Upper lobe of left lung (tissue), 6 donors: ENCODE measurements at regions not wholly inside any gene's neighbourhood (a gene's known extent, or its start where the extent isn't known, plus 50 kb on each side); places are given as distances from the start of the nearest gene placed in this dataset.

Experiments used
- ATAC-seq, 2 donors: fragments of 200-7000 bp; cut with Tn5 transposase; one replicate each; pipeline ENCODE4 v1.9.1; 2022; ENCODE audit warnings: mild to moderate bottlenecking in 2 of 2, moderate library complexity in 2 of 2; ENCODE audit not compliant: low FRiP score in 2 of 2
- DNase-seq, 2 donors: peaks; one replicate each; pipeline ENCODE4 v3.0.0-alpha.2; 2019 to 2020
- H3K27ac ChIP-seq, 4 donors: fragments of 200-600 bp; sonication (generic); one replicate each; pipeline ENCODE4 v1.5.1; 2016 to 2019
- H3K27me3 ChIP-seq, 4 donors: fragments of 200-600 bp; sonication (generic); one replicate each; pipeline ENCODE4 v1.5.1; 2017 to 2019
- H3K36me3 ChIP-seq, 4 donors: fragments of 200-600 bp; sonication (generic); one replicate each; pipeline ENCODE4 v1.5.1; 2016 to 2019
- H3K4me1 ChIP-seq, 4 donors: fragments of 200-600 bp; sonication (generic); one replicate each; pipeline ENCODE4 v1.5.1; 2018 to 2019
- H3K4me3 ChIP-seq, 4 donors: fragments of 200-600 bp; sonication (generic); one replicate each; pipeline ENCODE4 v1.5.1; 2017 to 2019; ENCODE audit warnings: mild to moderate bottlenecking in 2 of 4, moderate library complexity in 1 of 4
- H3K9me3 ChIP-seq, 4 donors: fragments of 200-600 bp; sonication (generic); one replicate each; pipeline ENCODE4 v1.5.1; 2018 to 2019
- CTCF ChIP-seq, 6 experiments: fragments of 450-650 bp in 4 of 6; fragments of 200-600 bp in 2 of 6; sonication (generic) in 2 of 6; IDR thresholded peaks; one replicate each; pipeline ENCODE4 v1.5.1; 2016 to 2019; ENCODE audit warnings: antibody characterized with exemption in 6 of 6
- EP300 ChIP-seq, 4 donors: sonication (generic); formaldehyde crosslinking; IDR thresholded peaks; one replicate each; pipeline ENCODE4 v1.5.1; 2017; ENCODE audit warnings: antibody characterized with exemption in 4 of 4, control low read depth in 2 of 4
- POLR2A ChIP-seq, 4 donors: fragments of 450-650 bp; IDR thresholded peaks; one replicate each; pipeline ENCODE4 v1.5.1; 2016 to 2017; ENCODE audit warnings: antibody characterized with exemption in 4 of 4, mild to moderate bottlenecking in 2 of 4
- POLR2AphosphoS5 ChIP-seq, 2 donors: sonication (generic); formaldehyde crosslinking; IDR thresholded peaks; one replicate each; pipeline ENCODE4 v1.5.1; 2017; ENCODE audit warnings: antibody characterized with exemption in 2 of 2
- WGBS, 2 donors: methylation state at CpG; one replicate each; pipeline ENCODE4 v1.1.5; 2017 to 2018; 5-methylcytosine and 5-hydroxymethylcytosine counted together
- donor health status: DM: no; HTN: no; CAD: no; lungs with moderate emphysema.
- donor health status: DM: no; HTN: yes; CAD: no; lungs with severe emphysema.

DNA sequence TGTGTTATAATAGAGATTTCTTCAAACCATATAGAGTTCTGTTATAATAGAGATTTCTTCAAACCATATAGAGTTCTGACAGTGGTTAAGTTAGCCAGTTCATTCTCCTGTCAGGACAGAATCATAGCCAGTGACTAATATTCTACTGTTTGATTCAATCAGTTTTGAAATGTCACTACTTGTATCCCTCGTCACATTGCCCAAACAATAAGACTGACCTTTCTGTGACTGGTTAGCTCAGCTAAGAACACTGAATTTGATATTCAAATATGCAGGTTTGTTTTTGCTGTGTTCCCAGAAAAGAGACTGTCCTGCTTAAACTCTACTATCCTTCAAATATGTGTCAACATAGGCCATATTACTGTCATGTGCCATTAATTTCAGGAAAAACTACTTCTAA, 74.4 kb downstream of the ALG10B start:
- no peaks in the 10 kb centered on the region for H3K4me1 ChIP-seq

DNA sequence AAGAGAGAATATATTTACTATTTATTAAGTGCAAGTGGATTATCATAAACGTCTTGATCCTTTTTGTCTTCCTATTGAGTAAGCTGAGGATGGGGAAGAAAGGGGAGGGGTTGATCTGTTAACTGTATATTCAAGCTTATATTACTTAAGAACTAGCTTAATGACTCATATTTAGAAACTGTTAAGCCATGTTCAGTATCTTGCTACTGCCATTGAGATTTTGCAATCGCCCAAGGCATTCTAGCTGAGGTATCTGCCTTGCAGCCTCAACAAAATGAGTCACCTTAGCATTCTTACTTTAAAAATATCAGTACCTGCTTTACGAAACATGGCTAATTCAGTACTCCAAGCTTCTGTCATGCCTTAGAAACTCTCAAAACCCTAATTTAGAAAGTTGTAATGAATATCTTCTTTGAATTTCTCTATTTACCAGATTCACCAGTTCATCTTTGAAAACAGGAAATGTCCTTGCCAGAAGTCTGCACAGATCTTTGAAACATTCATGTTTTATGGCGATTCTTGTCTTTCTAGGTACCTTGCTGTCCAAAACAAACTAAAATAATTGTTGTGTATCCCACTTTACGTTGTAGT, 76.1 kb downstream of the ALG10B start:
- 57 to 64% methylated on average over 5 of the region's 5 CpGs for WGBS, 2 donors
- Histone ChIP-seq H3K4me1 (no peaks in the 10 kb centered on the region), H3K4me3 (no peak overlapping the region), H3K9me3 (no peaks in the 10 kb centered on the region), H3K27ac (no peak overlapping the region), H3K27me3 (no peaks in the 10 kb centered on the region), H3K36me3 (no peaks in the 10 kb centered on the region)
- ATAC-seq (peak in 1 of 2 donors; percentile 36), DNase-seq (peak in 1 of 2 donors; percentile 56)
- no peak for TF ChIP-seq POLR2A (IDR thresholded peaks at IDR 0.05)
- TF ChIP-seq POLR2AphosphoS5 (IDR thresholded peaks at IDR 0.05), result no peak
- no peak for TF ChIP-seq CTCF (IDR thresholded peaks at IDR 0.05)
- TF ChIP-seq EP300 (IDR thresholded peaks at IDR 0.05), result peak in 1 of 4 donors; percentile 46

More for the DNA sequence above, 74.4 kb downstream of the ALG10B start:
- Histone ChIP-seq H3K27ac (no peak overlapping the region), H3K9me3 (no peaks in the 10 kb centered on the region), H3K27me3 (no peaks in the 10 kb centered on the region), H3K4me3 (no peak overlapping the region), H3K36me3 (no peaks in the 10 kb centered on the region)
- no peak for TF ChIP-seq CTCF (IDR thresholded peaks at IDR 0.05)
- no peak for TF ChIP-seq POLR2A (IDR thresholded peaks at IDR 0.05)
- no peak for TF ChIP-seq EP300 (IDR thresholded peaks at IDR 0.05)
- WGBS, 2 donors, result 67 to 80% methylated on average over 1 of the region's 1 CpG
- no peak for ATAC-seq
- DNase-seq, result no peak

GRCh38 chr12:38399711-38400206, 83.2 kb downstream of the ALG10B start:
- DNase-seq (no peak), ATAC-seq (no peak)
- H3K9me3 ChIP-seq, result peaks cover 0 to 3% (median 0%) of the 10 kb centered on the region in 4 donors
- no peak overlapping the region for H3K4me3 ChIP-seq
- H3K27ac ChIP-seq, result no peak overlapping the region
- no peaks in the 10 kb centered on the region for H3K27me3 ChIP-seq
- TF ChIP-seq CTCF (IDR thresholded peaks at IDR 0.05), result no peak
- no peak for TF ChIP-seq POLR2AphosphoS5 (IDR thresholded peaks at IDR 0.05)
- TF ChIP-seq POLR2A (IDR thresholded peaks at IDR 0.05), result no peak
- no peak for TF ChIP-seq EP300 (IDR thresholded peaks at IDR 0.05)
- WGBS, 2 donors, result 72 to 78% methylated on average over 2 of the region's 2 CpGs
- no peaks in the 10 kb centered on the region for H3K36me3 ChIP-seq
- no peaks in the 10 kb centered on the region for H3K4me1 ChIP-seq

- Histone ChIP-seq H3K9me3 (peaks cover 0 to 6% (median 2%) of the 10 kb centered on the region in 4 donors), H3K27me3 (no peaks in the 10 kb centered on the region), H3K36me3 (no peaks in the 10 kb centered on the region), H3K27ac (no peak overlapping the region), H3K4me3 (no peak overlapping the region), H3K4me1 (no peaks in the 10 kb centered on the region)
- TF ChIP-seq EP300 (IDR thresholded peaks at IDR 0.05) (no peak), POLR2A (IDR thresholded peaks at IDR 0.05) (no peak), CTCF (IDR thresholded peaks at IDR 0.05) (no peak), POLR2AphosphoS5 (IDR thresholded peaks at IDR 0.05) (no peak)
- no peak for DNase-seq
- ATAC-seq, result no peak
These were observed 86.2 kb downstream of the ALG10B start for GRCh38 chr12:38402811-38403210.

DNA sequence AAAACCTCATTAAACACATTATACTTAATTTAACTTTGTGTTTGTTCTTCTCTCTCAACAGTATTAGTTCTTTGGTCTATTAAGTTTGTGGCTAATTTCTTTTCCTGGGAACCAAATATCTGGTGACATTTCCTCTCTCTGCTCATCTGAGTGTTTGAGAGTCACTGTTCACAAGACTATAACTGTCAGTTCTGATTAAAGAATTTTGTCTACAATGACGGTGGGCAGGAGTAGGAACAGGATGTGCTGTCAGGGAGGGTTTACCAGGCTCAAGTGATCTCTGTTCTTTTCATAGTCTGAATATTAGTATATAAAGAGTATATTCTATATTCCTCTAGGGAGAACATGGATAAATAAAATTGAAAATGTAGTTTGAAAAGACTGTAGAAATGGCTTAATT, 92.9 kb downstream of the ALG10B start:
- DNase-seq, result no peak
- no peaks in the 10 kb centered on the region for H3K4me1 ChIP-seq
- no peaks in the 10 kb centered on the region for H3K27me3 ChIP-seq
- ATAC-seq, result no peak
- H3K36me3 ChIP-seq, result no peaks in the 10 kb centered on the region
- peaks cover 0 to 6% (median 0%) of the 10 kb centered on the region in 4 donors for H3K9me3 ChIP-seq
- TF ChIP-seq CTCF (IDR thresholded peaks at IDR 0.05), result no peak
- no peak for TF ChIP-seq EP300 (IDR thresholded peaks at IDR 0.05)
- TF ChIP-seq POLR2AphosphoS5 (IDR thresholded peaks at IDR 0.05), result no peak
- no peak for TF ChIP-seq POLR2A (IDR thresholded peaks at IDR 0.05)
- no peak overlapping the region for H3K27ac ChIP-seq
- WGBS, 2 donors, result 15 to 17% methylated on average over 1 of the region's 1 CpG
- no peak overlapping the region for H3K4me3 ChIP-seq
